Embryonic facial prominence (tissue), 1 donor: ENCODE measurements at regions not wholly inside any gene's neighbourhood (a gene's known extent, or its start where the extent isn't known, plus 50 kb on each side); places are given as distances from the start of the nearest gene placed in this dataset.

Experiments
- DNase-seq: peaks from one replicate; pipeline ENCODE4 v3.0.0-alpha.2; 2016; ENCODE audit errors: extremely low spot score

DNA sequence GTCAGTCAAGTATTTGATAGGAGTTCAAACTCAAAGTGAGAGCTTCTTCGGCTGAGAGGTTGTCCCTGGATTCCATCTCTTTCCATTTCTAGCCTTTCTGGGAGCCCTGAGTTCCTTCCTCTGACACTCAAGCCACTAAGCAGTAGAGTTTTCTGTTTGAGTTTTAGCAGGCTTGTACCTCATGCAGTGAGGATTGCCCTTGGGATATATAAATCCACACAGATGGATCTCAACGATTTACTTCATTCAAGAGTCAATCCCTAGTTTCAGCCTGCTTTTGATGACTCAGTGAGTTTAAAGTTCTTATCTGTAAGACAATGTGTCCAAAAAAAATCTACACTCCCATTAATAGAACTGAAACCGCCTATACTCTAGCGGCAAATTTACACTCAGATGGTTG lies 2240.9 kb upstream of the WWC1 start:
- DNase-seq, result no peak

DNA sequence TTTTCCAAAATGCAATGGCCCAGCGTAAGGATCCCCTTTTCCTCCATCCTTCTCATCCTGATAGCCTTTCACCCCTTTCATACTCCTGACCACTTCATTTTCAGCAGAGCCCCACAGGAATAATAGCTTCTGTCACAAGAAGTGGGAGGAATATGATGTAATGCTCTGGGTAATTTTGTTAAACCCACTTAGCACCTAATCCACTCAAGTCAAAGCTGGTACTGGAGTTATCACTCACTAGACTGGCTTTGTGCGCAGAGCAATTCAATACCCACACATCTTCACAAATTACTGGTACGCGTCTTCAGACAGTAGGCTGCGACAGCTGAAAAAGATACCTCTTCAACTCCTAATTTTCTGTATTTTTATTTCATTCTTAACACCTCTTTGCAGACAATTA lies 2232.8 kb upstream of the WWC1 start:
- DNase-seq, result no peak

DNA sequence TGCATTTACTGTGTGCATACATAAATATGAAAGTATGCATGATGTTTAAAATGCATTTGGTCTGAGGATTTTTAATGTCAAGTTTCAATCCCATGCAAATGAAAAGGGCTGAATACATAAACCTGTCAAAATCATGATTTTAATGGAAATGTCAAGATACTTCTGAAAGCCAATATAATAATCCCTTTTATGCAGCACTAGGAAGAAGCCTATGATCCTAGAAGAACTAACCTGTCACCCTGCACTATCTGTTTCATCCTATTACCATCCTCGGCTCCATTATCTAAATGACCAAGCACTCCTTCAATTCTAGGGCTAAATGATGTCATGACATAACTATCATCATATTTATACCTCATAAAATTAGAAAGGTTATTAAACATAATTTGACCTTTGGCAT lies 2229.4 kb upstream of the WWC1 start:
- no peak for DNase-seq

DNA sequence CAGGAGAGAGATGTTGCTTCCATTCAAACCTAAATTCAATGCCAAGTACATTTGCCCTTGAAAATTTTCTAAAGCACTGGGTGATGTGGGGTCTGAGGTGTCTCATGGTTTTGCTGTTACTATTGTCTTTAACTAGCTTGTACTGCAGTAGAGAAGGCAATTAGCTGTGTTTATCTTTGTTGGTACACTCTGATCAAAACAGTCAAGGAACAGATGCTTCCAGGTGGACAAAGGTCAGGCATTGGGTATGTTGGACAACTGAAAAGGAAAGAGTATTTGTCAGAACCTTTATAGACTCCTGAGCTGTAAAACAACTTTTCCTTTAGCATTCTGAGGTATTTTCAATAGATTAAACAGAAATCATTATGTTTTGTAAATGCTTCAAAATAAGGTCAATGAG lies 2228.7 kb upstream of the WWC1 start:
- no peak for DNase-seq

DNA sequence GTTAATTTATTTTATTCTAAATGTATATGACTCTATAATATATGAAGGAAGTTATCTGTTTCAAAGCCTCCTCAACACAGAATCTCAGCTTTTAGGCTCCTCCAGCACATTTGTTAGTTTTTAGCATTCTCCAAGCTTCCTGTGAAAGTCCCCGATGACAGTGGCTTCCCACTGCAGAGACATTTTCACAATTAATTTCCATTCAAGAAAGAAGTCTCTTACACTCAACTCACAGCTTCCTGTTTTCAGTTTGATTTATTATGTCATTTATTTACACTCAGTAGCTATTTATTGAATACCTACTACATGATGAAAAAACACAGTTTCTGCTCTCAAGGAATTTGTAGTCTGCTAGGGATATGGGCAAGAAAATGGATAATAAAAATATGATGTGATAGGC lies 2228.2 kb upstream of the WWC1 start:
- no peak for DNase-seq

DNA sequence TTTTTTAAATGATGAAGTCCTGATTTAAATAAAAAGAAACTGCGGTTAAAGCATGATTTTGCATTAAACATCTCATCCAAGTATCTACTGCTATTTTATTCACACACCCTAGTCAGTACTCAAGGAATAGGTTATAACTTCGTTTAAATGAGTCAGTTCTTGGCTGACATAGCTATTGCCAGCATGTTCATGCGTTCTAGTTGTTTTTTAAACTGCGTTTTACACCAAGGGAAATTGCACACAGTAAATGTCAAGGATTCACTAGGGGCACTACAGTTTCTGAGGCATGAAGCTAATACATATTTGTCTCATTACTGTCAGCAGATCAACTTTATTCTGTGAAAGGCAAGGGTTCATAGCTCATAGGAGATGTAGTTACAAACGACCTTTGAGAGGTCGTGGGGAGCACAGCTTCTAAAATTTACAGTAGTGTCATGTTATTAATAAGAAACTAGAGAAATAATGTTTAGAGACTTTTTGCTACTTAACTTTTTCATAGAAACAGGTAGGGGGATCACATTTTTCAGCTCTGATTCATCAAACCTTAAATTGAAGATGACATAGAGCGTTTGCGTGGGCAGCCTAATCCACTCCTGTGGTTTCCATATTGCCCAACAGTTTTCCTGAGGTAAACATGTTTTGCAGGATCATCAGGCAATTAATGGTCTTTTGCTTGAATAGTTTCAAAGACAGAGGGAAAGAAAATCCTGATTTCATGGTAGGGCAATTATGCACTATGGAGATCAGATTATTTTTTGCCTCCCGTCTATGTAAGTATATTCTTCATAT lies 2222.7 kb upstream of the WWC1 start:
- no peak for DNase-seq

DNA sequence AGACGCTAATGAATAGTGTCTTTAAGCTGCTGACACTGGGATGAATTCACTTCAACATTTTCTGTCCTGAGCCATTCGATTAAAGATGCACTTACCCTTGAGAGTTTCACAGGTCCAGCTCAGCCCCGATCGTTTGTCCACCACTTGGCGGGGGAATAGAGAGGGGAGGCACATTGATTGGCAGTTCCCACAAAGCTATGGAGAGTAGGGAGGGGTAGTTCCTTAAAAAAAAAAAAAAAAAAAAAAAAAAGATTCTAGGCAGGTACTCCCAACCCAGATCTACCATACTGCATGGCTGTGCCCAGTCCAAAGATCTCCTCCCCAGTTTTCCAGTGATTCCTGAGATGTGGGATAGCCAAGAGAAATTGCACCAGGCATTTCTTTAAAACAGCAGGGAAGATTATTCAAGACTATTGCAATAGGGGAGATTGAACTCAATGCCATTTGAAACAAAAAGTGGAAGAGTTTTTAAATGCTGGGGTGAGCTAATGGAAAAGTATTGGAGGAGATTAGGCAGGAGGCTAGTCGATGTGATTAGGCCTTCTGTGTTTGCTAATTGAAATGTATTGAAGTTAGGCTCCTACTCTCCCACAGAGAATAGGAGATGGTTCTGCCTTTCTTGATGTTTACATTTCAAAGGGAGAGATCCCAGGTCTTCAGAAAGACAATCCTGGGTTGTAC lies 2217.4 kb upstream of the WWC1 start:
- DNase-seq, result no peak

DNA sequence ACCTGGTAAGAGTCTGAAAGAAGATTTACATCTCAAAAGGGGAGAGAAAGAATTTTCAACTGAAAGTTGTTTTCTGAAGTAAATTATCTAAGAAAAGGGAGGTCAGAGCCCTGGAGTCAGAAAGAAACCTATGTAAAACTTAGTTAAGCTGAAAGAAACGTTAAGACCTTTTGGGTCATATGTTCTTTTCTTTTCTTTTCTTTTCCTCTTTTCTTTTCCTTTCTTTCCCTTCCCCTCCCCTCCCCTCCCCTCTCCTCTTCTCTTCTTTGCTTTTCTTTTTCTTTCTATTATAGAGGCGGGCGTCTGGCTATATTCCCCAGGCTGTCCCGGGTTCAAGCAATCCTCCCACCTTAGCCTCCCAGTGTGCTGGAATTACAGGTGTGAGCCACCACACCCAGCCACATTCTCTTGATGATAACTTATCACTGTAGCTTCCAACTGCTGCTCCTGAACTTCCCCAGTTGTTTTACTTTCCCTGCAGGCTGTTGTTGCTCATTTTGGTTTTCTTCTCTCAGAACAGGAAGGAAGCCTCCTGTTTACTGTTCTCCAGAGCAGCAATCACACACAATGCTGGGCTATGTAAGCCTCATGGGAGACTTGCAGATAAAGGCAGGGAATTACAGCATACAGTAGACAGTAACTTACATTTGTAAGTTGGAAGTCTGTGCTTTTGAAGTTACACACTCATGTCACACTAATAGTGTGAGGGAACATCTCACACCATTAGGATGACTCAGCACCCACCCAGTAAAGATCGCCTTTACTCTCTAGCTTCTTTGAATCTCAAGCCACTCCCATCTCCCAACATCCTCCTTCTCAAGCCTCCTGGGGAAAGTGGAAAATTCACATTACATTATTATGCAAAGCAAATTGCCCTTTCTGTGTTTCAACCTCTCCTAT lies 2216.6 kb upstream of the WWC1 start:
- DNase-seq, result no peak

DNA sequence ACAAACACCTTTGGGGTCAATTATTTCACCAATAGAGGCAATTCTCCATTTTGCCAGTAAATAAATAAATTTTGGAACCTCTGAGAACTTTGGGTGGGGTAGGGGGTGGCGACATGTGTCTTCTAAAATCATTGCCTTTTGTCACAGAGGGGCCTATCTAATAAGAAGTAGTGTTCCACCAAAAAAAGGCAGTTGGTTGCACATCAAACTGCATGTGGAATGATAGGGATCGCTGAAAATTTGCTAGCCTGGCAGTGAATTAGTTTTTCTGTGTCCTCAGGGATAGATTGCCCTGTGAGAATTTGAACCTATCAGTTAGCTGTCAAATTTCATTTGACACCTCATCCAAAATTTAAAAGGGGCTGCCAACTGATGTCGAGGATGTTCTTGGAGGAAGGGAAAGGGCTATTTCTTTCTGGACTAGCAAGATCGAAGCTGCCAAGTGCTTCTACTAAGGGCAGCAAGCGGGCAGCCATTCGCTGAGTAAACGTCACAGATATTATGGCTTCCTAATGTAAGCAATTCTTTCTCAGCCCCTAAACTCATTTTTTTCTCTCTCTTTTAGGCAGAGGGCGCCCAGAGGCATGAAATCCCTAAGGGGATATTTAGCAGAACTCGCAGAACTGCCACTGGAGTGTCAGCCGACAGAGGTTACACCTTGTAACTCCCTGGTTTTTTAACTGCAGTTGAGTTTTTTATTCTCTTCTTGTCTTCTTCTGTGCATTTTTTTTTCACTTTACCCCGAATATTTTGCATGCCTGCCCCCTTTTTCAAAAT lies 2208.1 kb upstream of the WWC1 start:
- DNase-seq, result no peak

DNA sequence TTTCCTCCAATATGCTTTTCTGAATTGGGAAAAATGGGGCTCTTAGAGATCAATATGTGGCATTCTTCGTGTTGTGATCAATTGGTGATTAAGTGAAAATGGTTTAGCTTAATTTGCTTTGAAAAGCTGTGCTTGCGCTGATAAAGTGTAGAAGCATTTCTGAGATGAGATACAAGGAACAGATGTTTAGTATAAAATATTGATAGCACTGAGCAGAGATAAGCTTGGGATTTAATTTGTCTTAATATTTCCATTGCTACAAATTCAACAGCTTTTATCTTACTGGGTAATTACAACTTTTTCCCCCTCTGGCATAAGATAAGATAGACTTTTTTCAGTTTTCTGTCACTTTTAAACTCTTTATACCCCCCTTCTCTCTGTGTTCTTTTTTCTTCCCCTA lies 2204.9 kb upstream of the WWC1 start:
- no peak for DNase-seq

DNA sequence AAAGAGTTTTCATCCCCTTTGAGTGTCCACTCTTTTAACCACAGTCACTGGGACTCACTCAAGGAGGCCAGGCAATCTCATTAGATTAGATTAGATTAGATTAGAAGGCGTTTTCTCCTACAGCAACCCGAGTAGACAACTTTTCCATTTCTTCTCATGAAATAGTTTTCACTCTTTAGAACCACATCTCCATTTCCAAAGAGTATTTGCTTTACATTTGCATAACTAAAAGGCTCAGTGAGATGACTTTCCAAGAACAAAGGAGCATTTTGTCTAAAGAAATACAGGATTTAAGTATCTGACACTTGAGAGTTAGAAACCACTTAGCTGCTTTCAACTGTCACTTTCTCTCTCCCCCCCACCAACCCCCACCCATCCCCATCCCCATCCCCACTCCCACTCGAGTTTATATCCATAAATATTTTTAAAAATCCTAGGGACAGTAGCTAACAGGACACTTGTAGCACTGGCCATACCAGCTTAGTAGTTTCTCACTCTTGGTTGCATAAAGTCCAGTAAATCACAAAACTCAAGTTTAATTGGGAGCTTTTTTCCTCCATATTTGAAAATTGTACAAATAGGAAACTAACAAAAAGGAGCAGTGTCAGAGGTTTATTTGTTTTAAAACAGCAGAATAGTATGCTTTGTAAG lies 2202.9 kb upstream of the WWC1 start:
- no peak for DNase-seq

DNA sequence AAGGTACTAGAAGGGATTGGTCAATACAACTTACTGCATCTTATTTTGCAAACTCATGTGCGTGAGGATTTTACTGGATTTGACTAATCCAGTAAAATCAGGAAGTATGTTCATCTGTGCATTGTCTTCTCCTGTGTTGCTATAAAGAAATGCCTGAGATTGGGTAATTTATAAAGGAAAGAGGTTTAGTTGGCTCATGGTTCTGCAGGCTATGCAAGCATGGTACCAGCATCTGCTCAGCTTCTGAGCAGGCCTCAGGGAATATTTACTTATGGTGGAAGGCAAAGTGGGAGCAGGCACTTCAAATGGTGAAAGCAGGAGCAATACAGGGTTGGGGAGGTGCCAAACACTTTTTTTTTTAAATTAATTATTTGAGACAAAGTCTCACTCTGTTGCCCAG lies 2199.5 kb upstream of the WWC1 start:
- no peak for DNase-seq

DNA sequence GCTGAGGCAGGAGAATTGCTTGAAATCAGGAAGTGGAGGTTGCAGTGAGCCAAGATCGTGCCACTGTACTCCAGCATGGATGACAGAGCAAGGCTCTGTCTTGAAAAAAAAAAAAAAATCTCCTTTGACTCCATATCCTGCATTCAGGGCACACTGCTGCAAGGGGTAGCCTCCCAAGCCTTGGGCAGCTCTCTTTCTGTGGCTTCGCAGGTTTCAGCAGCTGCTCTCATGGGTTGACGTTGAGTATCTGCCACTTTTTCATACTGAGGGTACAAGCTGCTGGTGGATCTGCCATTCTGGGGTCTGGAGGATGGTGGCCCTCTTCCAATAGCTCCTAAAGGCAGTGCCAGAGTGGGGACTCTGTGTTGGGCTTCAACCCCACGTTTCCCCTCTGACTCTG lies 2198.1 kb upstream of the WWC1 start:
- DNase-seq, result no peak

DNA sequence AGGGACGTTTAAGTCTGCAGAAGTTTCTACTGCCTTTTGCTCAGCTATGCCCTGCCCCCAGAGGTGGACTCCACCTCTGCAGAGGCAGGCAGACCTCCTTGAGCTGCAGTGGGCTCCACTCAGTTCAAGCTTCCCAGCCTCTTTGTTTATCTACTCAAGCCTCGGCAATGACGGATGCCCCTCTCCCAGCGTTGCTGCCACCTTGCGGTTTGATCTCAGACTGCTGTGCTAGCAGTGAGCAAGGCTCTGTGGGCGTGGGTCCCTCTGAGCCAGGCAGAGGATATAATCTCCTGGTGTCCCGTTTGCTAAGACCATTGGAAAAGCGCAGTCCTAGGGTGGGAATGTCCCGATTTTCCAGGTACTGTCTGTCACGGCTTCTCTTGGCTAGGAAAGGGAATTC lies 2188.5 kb upstream of the WWC1 start:
- no peak for DNase-seq

DNA sequence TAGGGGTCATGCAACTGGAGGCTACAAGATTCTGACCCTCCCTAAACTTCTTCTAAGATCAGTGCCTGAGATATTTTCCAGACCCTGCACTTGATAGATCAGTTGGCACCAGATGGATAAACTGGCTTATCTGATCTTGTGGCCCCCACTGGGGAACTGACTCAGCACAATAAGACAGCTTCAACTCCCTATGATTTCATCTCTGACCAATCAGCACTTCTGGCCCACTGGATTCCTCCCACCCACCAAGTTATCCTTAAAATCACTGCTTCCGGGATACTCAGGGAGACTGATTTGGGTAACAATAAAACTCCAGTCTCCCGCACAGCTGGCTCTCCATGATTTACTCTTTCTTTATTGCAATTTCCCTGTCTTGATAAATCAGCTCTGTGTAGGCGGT lies 2180.4 kb upstream of the WWC1 start:
- no peak for DNase-seq

DNA sequence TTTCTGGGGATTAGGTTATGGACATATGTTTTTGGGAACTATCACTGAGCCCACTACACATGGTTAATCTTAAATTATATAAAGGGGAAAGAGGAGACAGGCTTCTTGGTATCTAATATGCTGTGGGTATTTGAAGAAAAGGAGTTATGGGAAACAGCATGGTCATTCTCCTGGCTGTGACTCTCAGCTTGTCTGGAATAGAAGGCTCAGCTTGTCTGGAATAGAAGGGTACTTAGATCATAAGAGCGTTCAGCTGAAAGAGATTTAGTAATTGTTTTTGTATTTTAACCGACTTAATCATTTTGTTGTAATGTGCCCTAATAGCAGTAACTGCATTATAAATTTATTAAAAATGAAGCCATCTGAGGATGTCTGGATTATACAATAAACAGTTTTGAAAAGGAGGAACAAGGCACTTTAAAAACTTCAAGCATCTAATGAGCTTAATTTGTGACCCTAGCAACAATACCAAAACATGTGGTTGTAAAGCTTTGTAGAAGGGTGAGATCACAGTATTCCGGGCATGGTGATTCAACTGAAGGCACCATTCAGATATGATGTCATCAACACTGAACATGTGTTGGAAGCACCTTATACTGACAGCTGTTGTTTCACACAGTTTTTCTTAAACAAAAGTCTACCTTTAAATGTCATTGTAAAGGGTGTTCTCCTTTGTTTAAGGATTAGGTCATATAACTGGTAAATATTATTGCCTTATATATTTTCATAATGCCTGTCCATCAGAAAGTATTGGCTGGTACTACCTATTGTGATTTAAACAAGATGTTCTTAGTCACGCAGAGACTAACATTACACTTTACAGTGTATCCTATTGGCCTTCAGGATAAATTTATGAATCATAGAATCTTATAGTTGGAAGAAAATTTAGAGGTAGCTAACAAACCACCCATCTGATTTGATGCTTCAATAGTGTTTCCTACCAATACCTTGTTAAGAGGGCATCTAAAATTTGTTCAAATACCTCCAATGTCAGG lies 2174.1 kb upstream of the WWC1 start:
- no peak for DNase-seq

DNA sequence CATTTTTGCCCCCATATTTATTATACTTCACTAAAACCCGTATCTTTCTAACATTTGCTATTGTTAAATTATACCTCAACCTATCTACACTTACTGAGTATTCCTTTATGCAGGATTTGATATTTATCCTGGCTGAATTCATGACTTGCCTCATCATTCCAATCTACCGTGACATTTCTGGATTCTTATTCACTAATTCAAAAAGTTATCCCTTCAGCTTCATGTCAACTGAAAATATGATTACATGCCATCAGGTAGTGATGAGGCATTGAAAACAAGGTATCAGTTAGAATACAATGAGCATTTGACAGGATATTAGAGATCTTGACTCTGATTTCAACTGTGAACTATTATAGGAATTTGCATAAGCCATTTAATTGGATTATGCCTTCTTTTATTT lies 2171.9 kb upstream of the WWC1 start:
- no peak for DNase-seq

DNA sequence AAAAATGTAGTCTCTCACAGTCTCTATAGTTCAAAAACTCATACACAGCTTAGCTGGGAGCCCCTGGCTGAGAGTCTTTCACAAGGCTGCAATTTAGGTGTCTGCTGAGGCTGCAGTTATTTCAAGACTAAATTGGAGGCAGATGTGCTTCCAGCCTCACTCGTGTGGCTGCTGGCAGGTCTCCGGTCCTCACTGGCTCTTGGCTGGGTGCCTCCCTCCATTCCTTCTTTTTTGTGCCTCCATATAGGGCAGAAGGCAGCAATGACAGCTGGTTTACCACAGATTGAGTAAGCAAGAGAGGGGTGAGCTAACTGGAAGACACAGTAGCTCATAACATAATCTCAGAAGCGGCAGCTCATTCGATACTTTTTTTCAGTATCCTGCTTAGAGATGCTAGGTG lies 2167.7 kb upstream of the WWC1 start:
- peak; percentile 51 for DNase-seq

DNA sequence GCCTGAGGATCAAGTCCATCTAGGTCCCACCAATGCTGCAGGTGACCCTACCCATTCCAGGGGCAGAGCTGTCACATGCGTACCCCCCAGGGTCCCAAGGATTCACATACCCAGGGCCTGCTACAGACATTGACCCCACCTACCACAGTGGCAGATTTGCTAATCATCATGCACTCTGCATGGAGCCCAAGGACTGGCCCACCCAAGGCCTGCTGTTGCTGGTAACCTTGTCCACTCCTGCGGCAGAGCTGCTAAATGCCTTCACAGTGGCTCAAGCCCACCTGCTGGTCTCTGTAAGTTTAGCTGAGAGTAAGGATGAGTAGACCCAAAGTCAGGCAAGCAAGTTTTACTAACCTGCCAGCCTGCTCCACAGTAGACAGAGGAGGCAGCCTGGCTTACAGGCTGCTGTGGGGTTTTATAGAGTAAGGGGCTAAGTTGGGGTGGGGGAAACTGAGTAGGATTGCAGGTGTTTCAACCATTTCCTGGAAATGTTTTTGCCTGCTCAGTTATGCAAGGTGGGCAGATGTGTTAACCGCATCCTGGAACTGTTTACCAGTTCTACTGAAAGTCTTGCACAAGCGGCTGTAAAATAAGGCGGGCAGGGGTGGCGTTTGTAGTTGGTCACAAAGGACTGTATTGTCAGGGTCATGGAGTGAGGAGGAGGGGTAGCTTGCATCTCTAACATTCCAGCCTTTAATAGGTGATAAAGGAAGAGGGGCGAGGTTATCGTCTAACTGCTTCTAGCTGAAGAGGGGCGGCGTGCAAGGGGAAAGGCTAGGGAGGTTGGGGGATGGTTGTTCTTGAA lies 2163.5 kb upstream of the WWC1 start:
- no peak for DNase-seq
